ENCODE measurements at regions not wholly inside any gene's neighbourhood (a gene's known extent, or its start where the extent isn't known, plus 50 kb on each side); places are given as distances from the start of the nearest gene placed in this dataset.

- TF ChIP-seq CTCF (IDR thresholded peaks at IDR 0.05), result no peak
- H3K4me1 ChIP-seq, result no peaks in the 10 kb centered on the region
- H3K36me3 ChIP-seq (ENCODE audit: control insufficient read depth, insufficient read depth, low read length), result no peaks in the 10 kb centered on the region
These were observed 129.5 kb upstream of the CYSLTR1 start for GRCh38 chrX:78456909-78457308.

DNA sequence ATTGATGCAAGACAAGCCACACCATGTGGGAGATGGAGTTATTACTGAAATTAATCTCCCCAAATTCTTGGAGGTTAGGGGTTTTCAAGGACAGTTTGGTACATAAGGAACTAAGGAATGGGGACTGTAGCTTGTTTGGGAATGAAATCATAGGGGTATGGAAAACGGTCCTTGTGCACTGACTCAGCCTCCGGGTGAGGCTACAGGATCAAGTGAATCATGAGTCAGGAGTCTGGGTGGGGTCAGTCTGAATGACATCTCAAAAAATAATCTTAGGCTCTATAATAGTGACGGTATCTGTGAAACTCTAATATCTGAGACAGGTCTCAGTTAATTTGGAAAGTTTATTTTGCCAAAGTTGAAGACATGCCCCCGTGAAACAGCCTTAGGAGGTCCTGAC, 128.5 kb upstream of the CYSLTR1 start:
- H3K36me3 ChIP-seq (ENCODE audit: control insufficient read depth, insufficient read depth, low read length), result no peaks in the 10 kb centered on the region
- no peaks in the 10 kb centered on the region for H3K27me3 ChIP-seq (ENCODE audit: control insufficient read depth, insufficient read depth, low read length)
- H3K9me3 ChIP-seq (ENCODE audit: control insufficient read depth, low read length), result no peaks in the 10 kb centered on the region
- H3K4me2 ChIP-seq (ENCODE audit: low read length), result no peak overlapping the region
- H3K4me1 ChIP-seq, result no peaks in the 10 kb centered on the region
- TF ChIP-seq CTCF (IDR thresholded peaks at IDR 0.05), result no peak
- H3K4me3 ChIP-seq (ENCODE audit: low read depth, low read length), result no peak overlapping the region
- no peak overlapping the region for H3K27ac ChIP-seq
- H2AFZ ChIP-seq, result no peak overlapping the region
- no peaks in the 10 kb centered on the region for H3K79me2 ChIP-seq
- H3K9ac ChIP-seq, result no peak overlapping the region

More at GRCh38 chrX:78456909-78457308, 129.5 kb upstream of the CYSLTR1 start:
- Histone ChIP-seq H3K9ac (no peak overlapping the region), H3K4me2 (ENCODE audit: low read length) (no peak overlapping the region), H3K27ac (no peak overlapping the region), H3K4me3 (ENCODE audit: low read depth, low read length) (no peak overlapping the region), H3K27me3 (ENCODE audit: control insufficient read depth, insufficient read depth, low read length) (no peaks in the 10 kb centered on the region), H2AFZ (no peak overlapping the region), H3K9me3 (ENCODE audit: control insufficient read depth, low read length) (no peaks in the 10 kb centered on the region), H3K79me2 (no peaks in the 10 kb centered on the region)

- Histone ChIP-seq H2AFZ (no peak overlapping the region), H3K4me2 (ENCODE audit: low read length) (no peak overlapping the region), H3K36me3 (ENCODE audit: control insufficient read depth, insufficient read depth, low read length) (no peaks in the 10 kb centered on the region), H3K27ac (no peak overlapping the region), H3K4me3 (ENCODE audit: low read depth, low read length) (no peak overlapping the region), H3K9me3 (ENCODE audit: control insufficient read depth, low read length) (no peaks in the 10 kb centered on the region), H3K27me3 (ENCODE audit: control insufficient read depth, insufficient read depth, low read length) (no peaks in the 10 kb centered on the region), H3K79me2 (no peaks in the 10 kb centered on the region), H3K4me1 (no peaks in the 10 kb centered on the region), H3K9ac (no peak overlapping the region)
- no peak for TF ChIP-seq CTCF (IDR thresholded peaks at IDR 0.05)
These were observed 124.9 kb upstream of the CYSLTR1 start for GRCh38 chrX:78452356-78452755.

DNA sequence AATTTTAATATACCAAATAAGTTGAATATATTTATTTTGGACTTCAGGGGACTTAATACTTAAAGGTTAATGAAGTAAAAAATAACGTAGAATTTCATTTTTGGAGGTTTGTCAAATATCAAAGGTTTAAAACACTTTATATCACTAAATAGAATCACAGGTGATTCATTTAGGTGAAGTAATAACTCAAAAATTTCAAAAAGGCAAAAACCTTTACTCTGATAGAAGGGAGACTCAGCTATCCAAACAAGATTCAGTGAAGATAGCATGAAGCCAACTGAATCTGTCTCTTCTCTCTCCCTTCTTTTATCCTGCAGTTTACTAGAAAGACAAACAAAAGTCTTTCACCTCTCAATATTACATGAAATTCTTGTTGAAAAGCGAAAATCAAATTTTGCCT, 110.2 kb upstream of the CYSLTR1 start:
- H3K4me3 ChIP-seq (ENCODE audit: low read depth, low read length), result no peak overlapping the region
- H3K4me2 ChIP-seq (ENCODE audit: low read length), result no peak overlapping the region
- no peak overlapping the region for H2AFZ ChIP-seq
- H3K36me3 ChIP-seq (ENCODE audit: control insufficient read depth, insufficient read depth, low read length), result no peaks in the 10 kb centered on the region
- H3K4me1 ChIP-seq, result no peaks in the 10 kb centered on the region
- no peaks in the 10 kb centered on the region for H3K79me2 ChIP-seq
- no peak overlapping the region for H3K9ac ChIP-seq
- TF ChIP-seq CTCF (IDR thresholded peaks at IDR 0.05), result no peak
- H3K9me3 ChIP-seq (ENCODE audit: control insufficient read depth, low read length), result no peaks in the 10 kb centered on the region
- H3K27me3 ChIP-seq (ENCODE audit: control insufficient read depth, insufficient read depth, low read length), result no peaks in the 10 kb centered on the region
- H3K27ac ChIP-seq, result no peak overlapping the region

DNA sequence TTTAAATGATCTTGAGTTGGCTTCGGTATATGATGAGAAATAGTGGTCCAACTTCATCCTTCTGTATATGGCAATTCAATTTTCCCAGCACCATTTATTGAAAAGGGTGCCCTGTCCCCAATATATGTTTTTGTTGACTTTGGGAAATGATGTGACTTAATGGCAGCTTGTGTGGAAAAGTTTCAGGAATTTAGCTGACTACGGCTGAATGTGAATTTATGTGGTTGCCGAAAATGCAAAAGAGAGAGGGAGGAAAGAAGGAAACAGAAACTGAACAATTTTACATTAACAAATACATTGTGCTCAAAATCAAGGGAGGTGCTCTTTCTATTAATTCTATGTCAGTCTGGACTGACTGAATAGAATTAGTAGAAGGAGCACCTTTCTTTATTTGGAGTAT, 101.8 kb upstream of the CYSLTR1 start:
- Histone ChIP-seq H2AFZ (no peak overlapping the region), H3K36me3 (ENCODE audit: control insufficient read depth, insufficient read depth, low read length) (no peaks in the 10 kb centered on the region), H3K9me3 (ENCODE audit: control insufficient read depth, low read length) (no peaks in the 10 kb centered on the region), H3K4me1 (no peaks in the 10 kb centered on the region), H3K4me2 (ENCODE audit: low read length) (no peak overlapping the region), H3K4me3 (ENCODE audit: low read depth, low read length) (no peak overlapping the region), H3K27ac (no peak overlapping the region), H3K27me3 (ENCODE audit: control insufficient read depth, insufficient read depth, low read length) (no peaks in the 10 kb centered on the region), H3K79me2 (no peaks in the 10 kb centered on the region), H3K9ac (no peak overlapping the region)
- TF ChIP-seq CTCF (IDR thresholded peaks at IDR 0.05), result no peak
